SHP77 (cell line): ENCODE measurements at regions not wholly inside any gene's neighbourhood (a gene's known extent, or its start where the extent isn't known, plus 50 kb on each side); places are given as distances from the start of the nearest gene placed in this dataset.

Source experiments
- DNase-seq, 2 experiments: peaks; one replicate each; lab custom pipeline; 2025; lab: John Stamatoyannopoulos, UW

- DNase-seq: no peak
Measured at GRCh38 chr10:31583293-31583692, 264.3 kb downstream of the ZEB1 start.

GRCh38 chr10:31582365-31583052, 263.5 kb downstream of the ZEB1 start:
- DNase-seq: no peak

- DNase-seq: no peak
Measured at GRCh38 chr10:31581741-31582323, 262.8 kb downstream of the ZEB1 start.

- DNase-seq: no peak
Measured at GRCh38 chr10:31580646-31581045, 261.6 kb downstream of the ZEB1 start.
